CD4-positive, alpha-beta T cell treated with Interleukin-15 for 1 hour (primary cell): ENCODE measurements at regions not wholly inside any gene's neighbourhood (a gene's known extent, or its start where the extent isn't known, plus 50 kb on each side); places are given as distances from the start of the nearest gene placed in this dataset.
"Not testable (repeated sequence)": the region's sequence is repeated elsewhere in the genome, so short reads cannot be mapped to it uniquely, and the experiment has no call there.

Source experiments
- DNase-seq: peaks from one replicate; pipeline ENCODE4 v3.0.0-alpha.2; 2020

DNA sequence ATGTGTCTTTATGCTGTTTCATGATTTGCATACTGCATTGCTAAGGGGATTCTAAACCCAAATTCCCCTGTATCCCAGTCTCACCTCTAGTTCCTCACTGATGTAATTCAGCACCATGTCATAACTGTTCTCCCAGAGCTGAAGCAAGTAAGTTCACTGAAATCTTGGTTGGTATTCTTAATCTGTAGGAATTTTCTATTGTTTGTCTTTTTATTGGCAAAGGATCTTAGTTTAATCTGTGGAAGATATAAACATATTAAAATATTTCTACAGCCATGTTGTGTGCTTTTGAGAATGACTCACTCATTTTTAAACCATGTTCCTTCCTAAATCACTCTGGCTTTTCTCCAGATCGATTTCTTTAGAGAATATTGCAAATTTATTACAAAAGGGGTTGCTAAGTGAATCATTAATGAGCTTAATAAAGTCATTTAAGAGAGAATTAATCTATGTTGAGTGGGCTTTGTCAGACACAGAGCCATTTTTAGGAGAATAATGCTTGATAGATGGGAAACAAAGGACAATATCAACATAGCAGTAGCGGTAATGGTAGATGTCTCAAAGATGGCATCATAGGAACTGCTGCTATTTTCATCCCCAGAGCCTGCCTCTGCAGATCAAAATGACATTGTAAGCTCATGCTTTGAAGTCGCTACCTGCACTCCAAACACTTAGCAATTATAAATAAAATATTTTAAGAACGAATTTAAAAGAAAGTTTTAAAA, 110.0 kb downstream of the ENC1 start:
- DNase-seq: no peak

GRCh38 chr5:74529101-74529500, 111.4 kb downstream of the ENC1 start:
- no peak for DNase-seq

DNA sequence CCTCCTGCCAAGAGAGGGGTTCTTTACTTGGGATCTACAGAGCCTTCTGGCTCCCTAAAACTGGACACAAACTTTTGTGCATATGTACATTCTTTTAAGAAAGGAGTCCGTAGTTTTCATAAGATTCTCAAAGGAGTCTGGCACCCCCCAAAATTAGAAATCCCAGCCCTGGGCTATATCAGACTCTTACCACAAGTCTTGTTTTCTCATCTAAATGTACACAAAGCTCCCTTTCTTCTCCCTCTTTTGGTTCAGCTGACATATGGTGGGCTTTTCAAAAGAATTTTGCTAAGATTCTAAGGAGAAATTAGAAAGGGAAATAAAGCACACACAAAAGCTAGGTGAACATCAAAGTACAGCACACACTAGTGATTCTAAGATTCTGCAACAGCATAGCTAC, 114.4 kb downstream of the ENC1 start:
- DNase-seq: no peak

- DNase-seq: not testable (repeated sequence)
Observed at GRCh38 chr5:74524767-74525166, 115.8 kb downstream of the ENC1 start.

DNA sequence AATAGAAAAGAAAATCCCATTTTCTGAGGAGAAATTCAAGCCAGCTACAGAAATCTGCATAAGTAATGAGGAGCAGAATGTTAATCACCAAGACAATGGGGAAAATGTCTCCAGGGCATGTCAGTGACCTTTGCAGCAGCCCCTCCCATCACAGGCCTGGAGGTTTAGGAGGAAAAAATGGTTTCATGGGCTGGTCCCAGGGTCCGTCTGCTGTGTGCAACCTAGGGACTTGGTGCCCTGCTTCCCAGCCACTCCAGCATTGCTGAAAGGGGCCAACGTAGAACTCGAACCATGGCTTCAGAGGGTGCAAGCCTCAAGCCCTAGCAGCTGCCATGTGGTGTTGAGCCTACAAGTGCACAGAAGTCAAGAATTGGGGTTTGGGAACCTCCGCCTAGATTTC, 116.8 kb downstream of the ENC1 start:
- DNase-seq: not testable (repeated sequence)

DNA sequence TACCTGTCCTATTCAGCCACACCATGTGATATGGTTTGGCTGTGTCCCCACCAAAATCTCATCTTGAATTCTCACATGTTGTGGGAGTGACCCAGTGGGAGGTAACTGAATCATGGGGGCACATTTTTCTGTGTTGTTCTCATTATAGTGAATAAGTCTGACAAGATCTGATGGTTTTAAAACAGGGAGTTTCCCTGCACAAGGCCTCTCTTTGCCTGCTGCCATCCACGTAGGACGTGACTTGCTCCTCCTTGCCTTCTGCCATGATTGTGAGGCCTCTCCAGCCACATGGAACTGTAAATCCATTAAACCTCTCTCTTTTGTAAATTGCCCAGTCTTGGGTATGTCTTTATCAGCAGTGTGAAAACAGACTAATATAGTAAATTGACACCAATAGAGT, 117.7 kb downstream of the ENC1 start:
- DNase-seq: not testable (repeated sequence)

GRCh38 chr5:74521401-74521800, 119.1 kb downstream of the ENC1 start:
- DNase-seq: no peak

DNA sequence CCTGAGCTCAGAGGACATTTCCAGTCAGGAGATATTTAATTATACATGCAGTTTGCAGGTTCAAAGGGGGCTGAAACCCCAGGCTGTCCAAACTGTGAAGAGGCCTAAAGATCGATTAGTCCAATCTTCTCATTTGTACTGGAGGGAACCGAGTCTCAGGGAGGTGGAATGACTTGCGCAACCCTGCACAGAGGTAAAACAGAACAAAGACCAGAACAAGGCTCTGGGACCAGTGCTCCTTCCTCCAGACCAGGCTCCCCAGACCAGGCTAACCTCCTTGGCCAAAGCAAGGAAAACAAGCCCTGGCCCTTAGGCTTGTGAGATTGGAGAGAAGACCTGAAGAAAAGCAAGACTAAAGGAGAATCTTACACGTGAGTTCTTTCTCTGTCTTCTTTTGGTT, 120.8 kb downstream of the ENC1 start:
- DNase-seq: no peak

DNA sequence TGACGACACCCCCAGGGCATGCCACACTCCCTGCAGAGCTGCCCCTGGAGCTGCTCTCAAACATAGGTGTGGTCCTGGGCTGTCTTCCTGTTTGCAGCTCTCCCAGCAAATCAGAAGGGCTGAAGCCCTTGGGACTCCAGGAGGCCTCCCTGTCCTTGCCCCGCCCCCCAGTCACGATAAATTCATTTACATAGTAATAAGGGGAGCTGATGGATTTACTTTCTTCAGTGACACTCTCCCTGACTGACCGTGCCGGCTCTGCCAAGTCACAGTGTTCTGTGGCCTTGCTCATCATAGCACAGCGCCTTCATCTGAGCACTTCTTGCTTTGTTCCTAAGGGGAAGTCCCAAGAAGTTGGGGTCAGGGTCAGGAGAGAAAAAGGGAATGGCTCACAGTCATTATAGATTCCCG, 121.4 kb downstream of the ENC1 start:
- DNase-seq: no peak

DNA sequence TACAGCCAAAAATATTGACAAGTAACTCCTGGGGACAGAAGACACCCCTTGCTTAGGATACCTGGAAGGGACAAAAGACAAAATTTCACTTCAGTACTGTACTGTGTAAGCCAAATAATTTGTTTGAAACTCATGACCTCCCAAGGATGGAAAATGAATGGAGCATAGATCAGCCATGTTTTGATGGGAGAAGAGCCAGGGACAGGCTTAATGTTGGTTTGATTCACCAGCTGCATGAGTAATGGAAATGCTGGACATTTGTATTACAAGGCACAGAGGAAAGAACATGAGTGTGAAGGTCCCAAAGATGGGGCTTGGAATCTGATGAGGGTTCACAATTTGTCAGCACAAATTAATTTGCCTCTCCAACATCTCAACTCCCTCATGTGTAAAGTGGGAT, 122.8 kb downstream of the ENC1 start:
- DNase-seq: no peak

DNA sequence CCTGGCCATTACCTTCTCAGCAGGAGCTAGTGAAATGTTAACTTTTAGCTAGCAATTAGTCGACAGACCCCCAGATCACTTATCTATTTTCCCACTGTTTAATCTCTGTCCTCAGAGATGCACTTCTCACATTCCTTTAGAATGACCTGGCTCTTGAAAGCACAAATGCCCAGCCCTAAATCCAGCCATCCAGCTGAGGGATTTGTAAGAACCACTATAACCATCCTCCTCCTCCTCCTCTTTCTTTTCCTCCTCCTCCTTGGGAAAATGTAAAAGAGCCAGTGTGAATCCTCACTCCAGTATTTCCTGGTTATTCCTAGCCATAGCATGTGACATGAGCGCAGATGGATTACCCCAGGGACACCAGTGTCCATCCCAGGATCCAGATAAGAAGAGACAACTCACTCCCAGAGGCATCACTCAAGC, 124.3 kb downstream of the ENC1 start:
- no peak for DNase-seq

GRCh38 chr5:74514888-74515551, 125.5 kb downstream of the ENC1 start:
- no peak for DNase-seq

- DNase-seq: not testable (repeated sequence)
Observed at GRCh38 chr5:74511770-74512169, 128.8 kb downstream of the ENC1 start.

DNA sequence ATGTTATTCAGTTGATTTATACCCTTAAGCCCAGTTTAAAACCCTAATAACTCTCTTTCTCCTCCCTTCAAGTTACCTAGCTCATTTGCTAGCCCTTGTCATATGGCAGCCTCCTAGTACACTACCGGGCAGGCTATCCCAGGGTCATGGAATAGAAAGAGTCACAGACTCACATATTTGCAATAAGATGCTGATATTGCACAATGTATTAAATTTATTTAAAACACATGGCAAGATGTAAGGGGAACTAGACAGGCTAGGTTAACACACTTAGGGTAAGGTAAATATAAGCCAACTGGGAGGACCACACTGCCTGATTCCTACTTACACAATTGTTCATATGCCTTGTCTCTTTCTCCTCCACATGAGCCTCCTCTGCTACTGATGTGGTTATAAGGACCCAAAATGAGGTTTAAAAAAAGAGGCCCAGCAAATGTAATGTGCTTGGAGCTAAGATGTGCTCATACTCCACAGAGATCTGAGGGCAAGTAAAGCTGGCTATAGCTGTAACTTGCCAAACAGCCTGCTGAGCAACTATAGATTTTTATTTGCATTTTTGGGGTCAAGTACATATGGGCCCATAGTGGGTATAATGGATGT, 130.0 kb downstream of the ENC1 start:
- DNase-seq: no peak

DNA sequence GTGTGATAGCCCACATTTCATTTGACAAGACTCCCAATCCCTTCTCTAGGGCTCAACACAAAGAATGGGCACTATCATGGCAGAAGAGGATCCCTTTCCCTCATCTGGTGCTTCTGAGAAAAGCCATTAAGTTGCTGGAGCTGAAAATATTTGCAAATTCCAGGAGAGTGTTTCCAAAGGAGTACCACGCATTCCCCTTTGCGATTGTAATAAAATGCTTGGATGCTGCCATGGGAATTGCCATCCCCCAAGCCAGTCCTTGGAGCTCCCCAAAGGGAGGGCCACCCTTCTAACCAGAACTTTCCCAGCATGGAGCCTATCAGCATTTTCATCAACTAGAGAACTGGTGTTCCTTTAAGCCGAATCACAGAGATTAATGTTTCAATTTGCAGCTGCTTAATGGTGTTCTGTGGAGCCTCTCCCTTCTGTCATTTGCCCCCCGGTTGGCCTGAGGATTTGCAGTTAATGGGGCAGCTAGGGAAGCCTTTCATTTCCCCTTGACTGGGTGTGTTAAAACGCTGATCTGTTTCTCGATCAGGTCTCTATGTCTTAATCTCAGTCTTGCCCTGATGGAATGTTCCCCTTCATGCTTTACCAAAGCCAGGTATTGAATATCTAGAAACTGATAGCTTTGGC, 133.0 kb downstream of the ENC1 start:
- no peak for DNase-seq

DNA sequence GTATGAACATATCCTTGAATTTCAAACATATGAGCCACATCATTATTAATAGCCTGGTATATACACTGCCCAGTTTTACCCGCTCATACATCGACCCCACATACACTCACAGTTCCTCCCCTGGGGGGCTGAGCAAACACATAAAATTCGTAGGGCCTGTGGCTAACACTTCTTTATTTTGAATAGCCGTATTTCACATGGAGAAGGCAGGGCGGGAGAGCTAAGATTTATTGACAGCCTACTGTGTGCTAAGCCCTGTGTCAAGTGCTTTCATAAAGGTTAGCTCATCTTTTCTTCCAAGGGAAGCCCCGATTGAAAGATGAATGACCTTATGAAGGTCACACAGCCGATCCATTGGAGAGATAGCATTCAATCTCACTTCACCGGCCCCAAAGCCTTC, 134.4 kb downstream of the ENC1 start:
- DNase-seq: no peak

DNA sequence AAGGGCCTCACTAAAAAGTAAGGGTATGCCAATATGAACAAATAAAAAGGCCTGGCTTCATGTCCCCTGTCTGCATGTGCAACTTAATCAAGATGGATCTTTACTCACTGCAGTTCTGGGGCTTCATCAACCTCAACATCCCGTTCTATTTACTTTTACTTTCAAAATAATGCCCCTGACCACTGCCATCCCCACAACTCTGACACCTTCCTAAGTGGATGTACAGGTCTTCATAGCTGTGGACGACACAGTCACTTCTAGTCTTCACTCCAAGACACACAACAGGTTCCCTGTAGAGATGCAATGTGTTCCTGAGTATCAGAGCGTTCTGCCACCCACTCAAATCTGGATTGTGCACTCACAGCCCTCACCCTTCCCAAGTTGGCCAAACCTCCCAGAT, 136.1 kb downstream of the ENC1 start:
- no peak for DNase-seq

DNA sequence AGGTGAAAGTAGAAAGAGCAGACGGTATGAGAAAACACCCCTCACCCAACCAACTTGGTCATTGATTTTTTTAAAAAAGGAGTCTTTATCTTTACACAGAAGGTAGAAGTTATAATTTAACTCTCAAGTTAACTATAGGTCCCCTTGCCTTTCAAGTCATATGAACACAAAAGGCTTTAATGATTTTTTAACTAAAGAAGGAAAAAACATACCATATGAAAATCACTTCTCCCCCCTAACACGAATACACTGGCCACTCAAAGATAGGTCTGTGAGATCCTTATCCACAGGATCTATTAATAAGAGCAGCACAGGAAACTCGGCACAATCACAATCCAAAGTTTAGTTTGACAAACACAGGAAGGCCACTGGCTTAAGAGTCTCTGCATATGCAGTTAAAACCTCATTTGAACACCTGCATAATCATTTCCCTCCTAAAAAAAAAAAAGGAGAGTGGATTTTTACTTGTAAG, 138.0 kb downstream of the ENC1 start:
- no peak for DNase-seq

GRCh38 chr5:74501674-74502478, 138.7 kb downstream of the ENC1 start:
- no peak for DNase-seq

DNA sequence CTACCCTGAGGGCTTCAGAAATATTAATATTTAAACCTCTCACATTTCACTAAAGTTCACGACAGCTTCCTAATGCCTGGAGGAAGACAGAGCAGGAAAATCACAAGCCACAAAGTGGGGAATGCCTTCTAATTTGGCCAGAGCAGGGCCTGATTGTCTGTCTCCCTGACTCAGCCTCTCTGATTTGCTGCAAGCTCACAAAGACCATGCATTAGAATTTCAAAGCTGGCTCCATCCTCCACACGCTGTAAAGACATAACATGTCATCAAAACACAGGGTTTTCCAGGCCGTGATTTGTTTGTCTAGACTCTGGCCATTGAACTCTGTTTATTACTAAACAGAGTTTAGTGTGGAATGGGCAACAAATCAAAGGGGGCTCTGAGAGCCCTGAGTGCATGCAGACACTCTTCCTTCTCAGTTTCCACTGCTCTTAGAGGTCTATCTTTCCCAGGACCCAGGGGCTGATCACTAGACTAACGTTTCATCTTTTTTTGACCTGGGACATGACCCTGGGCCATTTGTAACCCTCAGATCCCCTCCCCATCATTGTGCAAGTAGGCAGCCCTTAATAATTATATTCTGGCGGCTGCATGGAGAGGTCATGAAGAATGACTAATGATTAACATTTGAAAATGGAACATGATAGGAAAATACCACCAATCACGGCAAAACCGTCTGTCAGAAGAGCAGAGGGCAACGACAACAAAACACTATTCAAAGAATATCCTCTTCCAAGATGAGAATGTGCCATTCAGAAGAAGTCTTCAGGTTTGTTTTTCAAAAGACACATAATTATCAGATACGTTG, 140.2 kb downstream of the ENC1 start:
- DNase-seq: no peak

- no peak for DNase-seq
Observed at GRCh38 chr5:74499256-74500050, 141.1 kb downstream of the ENC1 start.
